ENCODE measurements at regions not wholly inside any gene's neighbourhood (a gene's known extent, or its start where the extent isn't known, plus 50 kb on each side); places are given as distances from the start of the nearest gene placed in this dataset.

DNA sequence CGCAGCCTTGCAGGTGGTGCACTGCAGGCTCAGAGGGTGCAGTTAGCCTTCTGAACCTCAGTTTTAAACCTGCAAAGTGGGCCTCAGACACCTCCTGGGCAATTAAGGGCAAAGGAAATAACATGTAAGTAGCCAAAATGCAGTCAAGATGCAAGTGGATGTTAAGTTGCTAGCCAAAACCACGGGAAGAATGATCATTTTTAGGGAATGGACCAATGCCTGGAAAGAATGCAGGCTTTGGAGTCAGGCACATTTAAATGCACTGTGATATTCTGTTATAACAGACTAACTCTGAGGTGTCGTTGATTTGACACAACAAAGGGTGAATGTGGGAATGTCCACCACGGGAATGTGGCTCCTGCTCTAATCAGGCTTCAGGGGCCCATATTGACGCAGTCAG, 57.9 kb upstream of the PTGFRN start:
- peaks cover 51% of the 10 kb centered on the region for H3K4me1 ChIP-seq (ENCODE audit: insufficient read depth, low read length)
- TF ChIP-seq, protein P1, sequence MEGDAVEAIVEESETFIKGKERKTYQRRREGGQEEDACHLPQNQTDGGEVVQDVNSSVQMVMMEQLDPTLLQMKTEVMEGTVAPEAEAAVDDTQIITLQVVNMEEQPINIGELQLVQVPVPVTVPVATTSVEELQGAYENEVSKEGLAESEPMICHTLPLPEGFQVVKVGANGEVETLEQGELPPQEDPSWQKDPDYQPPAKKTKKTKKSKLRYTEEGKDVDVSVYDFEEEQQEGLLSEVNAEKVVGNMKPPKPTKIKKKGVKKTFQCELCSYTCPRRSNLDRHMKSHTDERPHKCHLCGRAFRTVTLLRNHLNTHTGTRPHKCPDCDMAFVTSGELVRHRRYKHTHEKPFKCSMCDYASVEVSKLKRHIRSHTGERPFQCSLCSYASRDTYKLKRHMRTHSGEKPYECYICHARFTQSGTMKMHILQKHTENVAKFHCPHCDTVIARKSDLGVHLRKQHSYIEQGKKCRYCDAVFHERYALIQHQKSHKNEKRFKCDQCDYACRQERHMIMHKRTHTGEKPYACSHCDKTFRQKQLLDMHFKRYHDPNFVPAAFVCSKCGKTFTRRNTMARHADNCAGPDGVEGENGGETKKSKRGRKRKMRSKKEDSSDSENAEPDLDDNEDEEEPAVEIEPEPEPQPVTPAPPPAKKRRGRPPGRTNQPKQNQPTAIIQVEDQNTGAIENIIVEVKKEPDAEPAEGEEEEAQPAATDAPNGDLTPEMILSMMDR (IDR thresholded peaks at IDR 0.05; ENCODE audit: extremely low read depth, low read depth, low read length) = no peak
- DNase-seq (ENCODE audit: insufficient read length, low spot score, missing footprints) = no peak

DNA sequence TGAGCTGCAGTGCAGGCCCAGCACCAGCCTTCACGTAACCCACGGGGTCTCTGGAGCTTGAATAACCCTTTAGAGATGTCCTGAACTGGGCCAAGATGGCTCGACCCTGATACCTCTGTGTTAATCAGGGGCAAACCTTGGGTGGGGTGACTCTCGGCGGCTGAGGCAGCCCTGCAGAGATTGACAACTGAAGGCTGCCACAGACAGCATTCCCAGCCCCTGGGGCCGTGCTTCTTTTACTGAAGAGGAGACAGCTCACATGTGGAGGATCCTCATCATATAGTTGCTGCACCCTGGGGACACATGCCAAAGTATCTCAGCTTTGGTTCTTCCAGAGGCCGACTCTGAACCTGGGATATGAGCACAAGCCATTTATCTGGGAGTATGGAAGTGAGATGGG, 57.3 kb upstream of the PTGFRN start:
- H3K9me3 ChIP-seq (ENCODE audit: low read depth, low read length) = no peaks in the 10 kb centered on the region
- no peak overlapping the region for H2AFZ ChIP-seq (ENCODE audit: low read length)
- TF ChIP-seq, protein P1 (IDR thresholded peaks at IDR 0.05; ENCODE audit: extremely low read depth, low read depth, low read length) = no peak
- H3K27ac ChIP-seq (ENCODE audit: low read depth, low read length) = no peak overlapping the region
- no peak overlapping the region for H3K4me2 ChIP-seq (ENCODE audit: insufficient read depth, low read length)
- no peak for DNase-seq (ENCODE audit: insufficient read length, low spot score, missing footprints)
- no peaks in the 10 kb centered on the region for H3K79me2 ChIP-seq (ENCODE audit: insufficient read depth, low read length)
- H3K36me3 ChIP-seq (ENCODE audit: insufficient read depth, low read length) = no peaks in the 10 kb centered on the region
- H3K27me3 ChIP-seq (ENCODE audit: insufficient read depth, low read length) = no peaks in the 10 kb centered on the region
- peaks cover 51% of the 10 kb centered on the region for H3K4me1 ChIP-seq (ENCODE audit: insufficient read depth, low read length)
- H4K20me1 ChIP-seq (ENCODE audit: insufficient read depth, low read length) = no peaks in the 10 kb centered on the region
- no peak overlapping the region for H3K4me3 ChIP-seq (ENCODE audit: insufficient read depth, low read length)

More for the DNA sequence above, 57.9 kb upstream of the PTGFRN start:
- Histone ChIP-seq H3K4me2 (ENCODE audit: insufficient read depth, low read length) (no peak overlapping the region), H3K36me3 (ENCODE audit: insufficient read depth, low read length) (no peaks in the 10 kb centered on the region), H2AFZ (ENCODE audit: low read length) (no peak overlapping the region), H3K79me2 (ENCODE audit: insufficient read depth, low read length) (no peaks in the 10 kb centered on the region), H3K4me3 (ENCODE audit: insufficient read depth, low read length) (no peak overlapping the region), H3K27ac (ENCODE audit: low read depth, low read length) (no peak overlapping the region), H4K20me1 (ENCODE audit: insufficient read depth, low read length) (no peaks in the 10 kb centered on the region), H3K9me3 (ENCODE audit: low read depth, low read length) (no peaks in the 10 kb centered on the region), H3K27me3 (ENCODE audit: insufficient read depth, low read length) (no peaks in the 10 kb centered on the region)

DNA sequence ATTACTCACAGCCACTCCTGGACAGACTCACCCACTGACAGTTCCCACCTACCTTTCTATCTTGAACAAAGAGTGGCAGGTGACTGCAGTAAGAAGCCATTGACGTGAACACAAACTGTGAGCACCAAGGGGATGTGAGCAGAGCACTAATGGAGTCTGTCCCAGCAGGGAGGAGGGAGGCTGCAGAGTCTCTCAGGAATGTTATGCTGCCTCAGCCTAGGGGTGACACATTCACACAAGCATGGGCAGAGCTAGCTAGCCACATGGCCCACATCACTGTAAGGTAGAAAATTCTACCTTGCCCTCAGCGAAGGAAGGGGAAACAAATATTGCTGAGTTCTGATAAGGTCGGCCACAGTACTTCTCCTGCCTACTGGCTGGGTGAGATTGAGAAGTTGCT, 56.8 kb upstream of the PTGFRN start:
- H4K20me1 ChIP-seq (ENCODE audit: insufficient read depth, low read length) = no peaks in the 10 kb centered on the region
- H3K79me2 ChIP-seq (ENCODE audit: insufficient read depth, low read length) = no peaks in the 10 kb centered on the region
- H3K9me3 ChIP-seq (ENCODE audit: low read depth, low read length) = no peaks in the 10 kb centered on the region
- peak overlapping the region; percentile 36 for H3K27ac ChIP-seq (ENCODE audit: low read depth, low read length)
- no peak for DNase-seq (ENCODE audit: insufficient read length, low spot score, missing footprints)
- no peak overlapping the region for H3K4me3 ChIP-seq (ENCODE audit: insufficient read depth, low read length)
- H3K4me1 ChIP-seq (ENCODE audit: insufficient read depth, low read length) = peaks cover 46% of the 10 kb centered on the region
- H3K36me3 ChIP-seq (ENCODE audit: insufficient read depth, low read length) = no peaks in the 10 kb centered on the region
- TF ChIP-seq, protein P1 (IDR thresholded peaks at IDR 0.05; ENCODE audit: extremely low read depth, low read depth, low read length) = no peak
- H2AFZ ChIP-seq (ENCODE audit: low read length) = no peak overlapping the region
- H3K4me2 ChIP-seq (ENCODE audit: insufficient read depth, low read length) = no peak overlapping the region
- no peaks in the 10 kb centered on the region for H3K27me3 ChIP-seq (ENCODE audit: insufficient read depth, low read length)

DNA sequence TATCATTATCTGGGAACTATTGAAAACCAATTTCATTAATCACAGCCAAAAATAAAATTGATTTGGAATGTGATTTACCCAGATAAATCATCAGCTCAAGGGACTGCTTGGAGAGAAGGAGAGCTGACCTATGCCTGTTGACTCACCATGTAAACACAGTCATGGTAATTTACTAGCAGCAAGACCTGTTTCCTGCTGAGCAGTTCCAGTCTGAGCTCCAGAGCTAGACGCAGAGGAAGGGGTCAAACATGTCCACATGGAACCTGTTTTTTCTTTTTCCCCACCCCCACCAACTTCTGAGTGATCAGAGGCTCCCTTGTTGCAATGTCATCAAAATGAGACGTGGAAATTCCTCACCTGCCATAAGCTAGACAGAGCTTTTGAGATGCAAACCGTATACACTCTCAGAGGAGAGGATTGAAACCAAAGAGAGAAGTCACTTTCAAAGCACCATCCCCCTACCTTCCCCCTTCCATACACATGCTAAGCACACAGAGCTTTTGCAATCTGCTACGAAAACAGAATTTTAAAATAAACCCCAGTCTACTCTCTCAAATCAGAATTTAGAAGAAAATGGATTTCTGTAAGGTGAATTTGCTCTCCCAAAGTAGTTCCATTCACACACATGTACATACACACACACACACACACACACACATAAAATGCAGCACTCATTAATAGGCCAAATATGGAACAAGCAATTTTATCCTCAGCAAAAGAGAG, 55.9 kb upstream of the PTGFRN start:
- Histone ChIP-seq H3K36me3 (ENCODE audit: insufficient read depth, low read length) (no peaks in the 10 kb centered on the region), H3K4me1 (ENCODE audit: insufficient read depth, low read length) (peaks cover 36% of the 10 kb centered on the region), H2AFZ (ENCODE audit: low read length) (no peak overlapping the region), H3K27ac (ENCODE audit: low read depth, low read length) (peak overlapping the region; percentile 47), H3K9me3 (ENCODE audit: low read depth, low read length) (no peaks in the 10 kb centered on the region), H3K4me2 (ENCODE audit: insufficient read depth, low read length) (peak overlapping the region; percentile 64), H3K27me3 (ENCODE audit: insufficient read depth, low read length) (no peaks in the 10 kb centered on the region), H4K20me1 (ENCODE audit: insufficient read depth, low read length) (no peaks in the 10 kb centered on the region), H3K79me2 (ENCODE audit: insufficient read depth, low read length) (no peaks in the 10 kb centered on the region), H3K4me3 (ENCODE audit: insufficient read depth, low read length) (peak overlapping the region; percentile 12)
- TF ChIP-seq, protein P1 (IDR thresholded peaks at IDR 0.05; ENCODE audit: extremely low read depth, low read depth, low read length) = no peak
- DNase-seq (ENCODE audit: insufficient read length, low spot score, missing footprints) = peak; percentile 71
